GM21737 (cell line): ENCODE measurements at regions not wholly inside any gene's neighbourhood (a gene's known extent, or its start where the extent isn't known, plus 50 kb on each side); places are given as distances from the start of the nearest gene placed in this dataset.

Experiments used
- ATAC-seq: cut with Tn5 transposase; IDR thresholded peaks from one replicate; pipeline ENCODE4 v1.9.1; 2021; ENCODE audit warnings: mild to moderate bottlenecking, moderate library complexity; ENCODE audit not compliant: unreplicated experiment

GRCh38 chr6:14818422-14818884 lies 427.4 kb upstream of the JARID2 start:
- no peak for ATAC-seq

- ATAC-seq, result no peak
Observed at GRCh38 chr6:14819001-14819400, 426.9 kb upstream of the JARID2 start.

GRCh38 chr6:14819840-14820420 lies 425.9 kb upstream of the JARID2 start:
- ATAC-seq, result no peak

GRCh38 chr6:14822012-14822553 lies 423.8 kb upstream of the JARID2 start:
- no peak for ATAC-seq

GRCh38 chr6:14822679-14823078 lies 423.2 kb upstream of the JARID2 start:
- ATAC-seq, result no peak

GRCh38 chr6:14824060-14824459 lies 421.8 kb upstream of the JARID2 start:
- no peak for ATAC-seq

- no peak for ATAC-seq
Observed at GRCh38 chr6:14824484-14825275, 421.2 kb upstream of the JARID2 start.

GRCh38 chr6:14826456-14826855 lies 419.4 kb upstream of the JARID2 start:
- ATAC-seq, result no peak

GRCh38 chr6:14827354-14827753 lies 418.5 kb upstream of the JARID2 start:
- ATAC-seq, result no peak

- ATAC-seq, result no peak
Observed at GRCh38 chr6:14828201-14828611, 417.7 kb upstream of the JARID2 start.

GRCh38 chr6:14831070-14831469 lies 414.8 kb upstream of the JARID2 start:
- ATAC-seq, result no peak

GRCh38 chr6:14831937-14832336 lies 413.9 kb upstream of the JARID2 start:
- no peak for ATAC-seq

- ATAC-seq, result no peak
Observed at GRCh38 chr6:14832427-14832826, 413.4 kb upstream of the JARID2 start.

- no peak for ATAC-seq
Observed at GRCh38 chr6:14834851-14835530, 410.9 kb upstream of the JARID2 start.

GRCh38 chr6:14837435-14837834 lies 408.4 kb upstream of the JARID2 start:
- ATAC-seq, result no peak

GRCh38 chr6:14838133-14838583 lies 407.7 kb upstream of the JARID2 start:
- no peak for ATAC-seq

- ATAC-seq, result no peak
Observed at GRCh38 chr6:14841901-14842421, 403.9 kb upstream of the JARID2 start.

- no peak for ATAC-seq
Observed at GRCh38 chr6:14844411-14844810, 401.5 kb upstream of the JARID2 start.

GRCh38 chr6:14848019-14848418 lies 397.9 kb upstream of the JARID2 start:
- ATAC-seq, result no peak

GRCh38 chr6:14849185-14849584 lies 396.7 kb upstream of the JARID2 start:
- ATAC-seq, result no peak

GRCh38 chr6:14851281-14851680 lies 394.6 kb upstream of the JARID2 start:
- no peak for ATAC-seq
